ENCODE measurements at regions not wholly inside any gene's neighbourhood (a gene's known extent, or its start where the extent isn't known, plus 50 kb on each side); places are given as distances from the start of the nearest gene placed in this dataset.

DNA sequence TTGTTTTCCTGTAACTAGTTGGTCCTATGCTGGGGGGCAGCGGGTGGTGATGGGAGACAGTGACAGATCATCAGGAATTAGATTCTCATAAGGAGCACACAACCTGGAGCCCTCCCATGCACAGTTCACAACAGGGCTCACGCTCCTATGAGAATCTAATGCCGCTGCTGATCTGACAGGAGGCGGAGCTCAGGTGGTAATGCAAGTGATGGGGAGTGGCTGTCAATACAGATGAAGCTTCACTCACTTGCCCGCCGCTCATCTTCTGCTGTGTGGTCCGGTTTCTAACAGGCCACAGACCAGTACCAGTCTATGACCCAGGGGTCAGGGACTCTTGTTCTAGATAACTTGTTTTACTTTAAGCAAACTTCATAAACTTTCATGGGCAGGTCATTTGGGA, 205.3 kb upstream of the SLC14A2 start:
- TF ChIP-seq, protein P1, sequence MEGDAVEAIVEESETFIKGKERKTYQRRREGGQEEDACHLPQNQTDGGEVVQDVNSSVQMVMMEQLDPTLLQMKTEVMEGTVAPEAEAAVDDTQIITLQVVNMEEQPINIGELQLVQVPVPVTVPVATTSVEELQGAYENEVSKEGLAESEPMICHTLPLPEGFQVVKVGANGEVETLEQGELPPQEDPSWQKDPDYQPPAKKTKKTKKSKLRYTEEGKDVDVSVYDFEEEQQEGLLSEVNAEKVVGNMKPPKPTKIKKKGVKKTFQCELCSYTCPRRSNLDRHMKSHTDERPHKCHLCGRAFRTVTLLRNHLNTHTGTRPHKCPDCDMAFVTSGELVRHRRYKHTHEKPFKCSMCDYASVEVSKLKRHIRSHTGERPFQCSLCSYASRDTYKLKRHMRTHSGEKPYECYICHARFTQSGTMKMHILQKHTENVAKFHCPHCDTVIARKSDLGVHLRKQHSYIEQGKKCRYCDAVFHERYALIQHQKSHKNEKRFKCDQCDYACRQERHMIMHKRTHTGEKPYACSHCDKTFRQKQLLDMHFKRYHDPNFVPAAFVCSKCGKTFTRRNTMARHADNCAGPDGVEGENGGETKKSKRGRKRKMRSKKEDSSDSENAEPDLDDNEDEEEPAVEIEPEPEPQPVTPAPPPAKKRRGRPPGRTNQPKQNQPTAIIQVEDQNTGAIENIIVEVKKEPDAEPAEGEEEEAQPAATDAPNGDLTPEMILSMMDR (IDR thresholded peaks at IDR 0.05; ENCODE audit: insufficient read depth, missing control alignments): no peak
- FAIRE-seq: no peak
- DNase-seq (ENCODE audit: insufficient read length, low spot score): no peak

GRCh38 chr18:45412577-45412976, 202.7 kb upstream of the SLC14A2 start:
- TF ChIP-seq, protein P1 (IDR thresholded peaks at IDR 0.05; ENCODE audit: insufficient read depth, missing control alignments): no peak
- FAIRE-seq (no peak), DNase-seq (ENCODE audit: insufficient read length, low spot score) (no peak)

DNA sequence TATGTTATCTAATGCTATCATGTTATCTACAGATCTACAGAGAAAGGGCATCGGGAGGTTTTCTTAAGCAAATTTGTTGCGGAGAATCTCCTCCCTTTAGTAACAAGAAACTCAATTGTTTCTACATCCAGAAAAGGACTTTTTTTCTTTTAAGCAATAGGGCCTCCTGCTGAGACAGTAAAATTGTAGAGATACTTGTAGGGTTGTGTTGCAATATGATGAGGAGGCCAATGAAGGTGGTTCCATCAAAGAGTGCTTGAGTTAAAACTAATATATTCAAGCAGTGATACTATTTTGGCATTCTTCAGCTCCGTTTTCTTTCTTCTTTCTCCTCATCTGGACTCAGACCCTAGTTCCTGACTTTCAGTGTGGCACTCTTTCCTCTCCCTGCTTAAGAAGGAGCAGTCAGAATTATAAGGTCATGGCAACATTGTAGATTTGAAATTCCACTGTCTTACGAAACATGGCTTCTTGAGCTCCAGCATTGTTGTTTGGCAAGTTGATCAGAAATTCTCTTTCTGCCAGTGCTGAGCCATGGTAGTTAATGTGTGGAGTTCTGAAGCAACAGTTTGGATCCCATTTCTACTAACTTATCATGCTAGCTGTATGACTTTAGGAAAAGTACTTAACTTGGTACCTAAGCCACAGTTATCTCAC, 202.0 kb upstream of the SLC14A2 start:
- TF ChIP-seq, protein P1 (IDR thresholded peaks at IDR 0.05; ENCODE audit: insufficient read depth, missing control alignments): no peak
- no peak for FAIRE-seq

GRCh38 chr18:45415614-45416013, 199.7 kb upstream of the SLC14A2 start:
- TF ChIP-seq, protein P1 (IDR thresholded peaks at IDR 0.05; ENCODE audit: insufficient read depth, missing control alignments): no peak
- DNase-seq (ENCODE audit: insufficient read length, low spot score) (no peak), FAIRE-seq (no peak)

More for the DNA sequence above, 202.0 kb upstream of the SLC14A2 start:
- no peak for DNase-seq (ENCODE audit: insufficient read length, low spot score)

- DNase-seq (ENCODE audit: insufficient read length, low spot score) (no peak), FAIRE-seq (no peak)
- TF ChIP-seq, protein P1 (IDR thresholded peaks at IDR 0.05; ENCODE audit: insufficient read depth, missing control alignments): no peak
Measured at GRCh38 chr18:45416168-45416567, 199.1 kb upstream of the SLC14A2 start.

DNA sequence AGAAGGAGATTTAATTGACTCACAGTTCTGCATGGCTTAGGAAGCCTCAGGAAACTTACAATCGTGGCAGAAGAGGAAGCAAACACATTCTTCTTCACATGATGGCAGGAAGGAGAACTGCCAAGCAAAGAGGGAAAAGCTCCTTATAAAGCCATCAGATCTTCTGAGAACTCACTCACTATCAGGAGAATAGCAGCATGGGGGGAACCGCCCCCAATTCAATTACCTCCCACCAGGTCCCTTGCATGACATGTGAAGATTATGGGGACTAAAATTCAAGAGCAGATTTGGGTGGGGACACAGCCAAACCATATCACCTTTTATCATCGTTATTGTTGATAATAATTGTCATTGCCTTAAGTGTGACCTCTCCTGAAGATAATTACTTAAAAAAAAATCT, 197.9 kb upstream of the SLC14A2 start:
- no peak for DNase-seq (ENCODE audit: insufficient read length, low spot score)
- TF ChIP-seq, protein P1 (IDR thresholded peaks at IDR 0.05; ENCODE audit: insufficient read depth, missing control alignments): no peak
- no peak for FAIRE-seq

DNA sequence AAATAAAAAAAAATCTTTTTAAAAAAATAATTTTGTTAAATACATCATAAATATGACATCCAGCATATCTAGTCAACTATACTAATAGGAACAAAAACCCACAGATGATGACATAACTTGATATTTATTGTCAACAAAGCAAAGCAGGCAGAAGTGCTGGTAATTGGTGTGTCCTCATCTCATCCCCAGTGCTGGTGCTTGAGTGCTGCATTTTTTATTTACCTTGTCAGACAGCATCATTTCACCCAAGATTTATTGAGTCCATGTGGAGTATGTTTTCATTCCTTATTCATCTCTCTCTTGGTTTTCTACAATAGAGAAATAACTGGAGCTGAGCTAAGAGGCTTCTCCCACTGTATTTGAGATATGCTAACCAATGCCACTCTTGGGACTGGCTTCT, 191.6 kb upstream of the SLC14A2 start:
- DNase-seq (ENCODE audit: insufficient read length, low spot score): no peak
- no peak for FAIRE-seq

More for the DNA sequence above, 191.6 kb upstream of the SLC14A2 start:
- TF ChIP-seq, protein P1 (IDR thresholded peaks at IDR 0.05; ENCODE audit: insufficient read depth, missing control alignments): no peak
